ENCODE measurements at regions not wholly inside any gene's neighbourhood (a gene's known extent, or its start where the extent isn't known, plus 50 kb on each side); places are given as distances from the start of the nearest gene placed in this dataset.

DNA sequence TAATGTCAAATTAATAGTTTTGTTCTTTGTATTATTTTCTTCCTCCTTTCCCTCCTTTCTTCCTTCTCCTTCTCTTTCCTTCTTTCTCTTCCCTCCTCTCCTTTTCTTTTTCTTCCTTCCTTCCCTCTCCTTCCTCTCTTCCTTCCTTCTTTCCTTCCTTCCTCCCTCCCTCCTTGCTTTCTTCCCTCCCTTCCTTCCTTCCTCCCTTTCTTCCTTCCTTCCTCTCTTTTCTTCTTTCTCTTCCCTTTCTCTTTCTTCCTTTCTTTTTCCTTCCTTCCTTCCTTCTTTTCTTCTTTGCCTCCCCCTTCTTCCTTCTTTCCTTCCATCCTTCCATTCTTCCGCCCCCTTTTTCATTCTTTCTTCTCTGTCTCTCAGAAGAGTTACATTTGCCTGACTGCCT lies 518.2 kb upstream of the ID4 start:
- H3K4me2 ChIP-seq (ENCODE audit: insufficient read depth in 1 of 2, low read depth in 2 of 2, low read length in 2 of 2): no peak overlapping the region
- ChIA-PET POLR2A (ENCODE audit: partially characterized antibody) (no interaction called here), CTCF (ENCODE audit: partially characterized antibody) (no interaction called here)
- WGBS, 2 experiments (ENCODE audit: extremely low coverage in 1 of 2, insufficient coverage in 1 of 2, insufficient read length in 1 of 2, insufficient replicate concordance in 2 of 2, low coverage in 1 of 2, low lambda C conversion rate in 2 of 2, missing lambda C conversion rate in 1 of 2): 71% methylated on average over 1 of the region's 1 CpG; no CpG with 5 or more reads in 1 of the 2 experiments
- H2BK20ac ChIP-seq (ENCODE audit: low read length): no peak overlapping the region
- H3K14ac ChIP-seq (ENCODE audit: insufficient read length): no peak overlapping the region
- H2BK120ac ChIP-seq (replicated peaks; ENCODE audit: low read depth, low read length): no peak overlapping the region
- no peaks in the 10 kb centered on the region for H3K9me3 ChIP-seq (ENCODE audit: insufficient read depth in 2 of 2, low read depth in 1 of 2, low read length in 1 of 2)
- no peak overlapping the region for H3K18ac ChIP-seq (ENCODE audit: extremely low read depth, low read length)
- no peak overlapping the region for H4K5ac ChIP-seq (ENCODE audit: insufficient read length, low read depth, low read length)
- H3K23me2 ChIP-seq (ENCODE audit: low read depth, low read length): no peaks in the 10 kb centered on the region; the same call in 1 of the 2 replicates
- no peak overlapping the region for H2AFZ ChIP-seq (ENCODE audit: low read length)
- H2AK5ac ChIP-seq (ENCODE audit: low read depth, low read length): no peak overlapping the region
- H2BK5ac ChIP-seq (ENCODE audit: low read depth, low read length): no peak overlapping the region
- H3K4ac ChIP-seq (replicated peaks; ENCODE audit: insufficient read length, low read depth, low read length): no peak overlapping the region
- no peak overlapping the region for H3K23ac ChIP-seq (ENCODE audit: insufficient read length)
- H3K27me3 ChIP-seq (replicated peaks in 1 of 4; ENCODE audit: control insufficient read depth in 3 of 4, extremely low read depth in 1 of 4, insufficient read depth in 3 of 4, low read length in 3 of 4): peaks cover 0 to 2% (median 0%) of the 10 kb centered on the region in 4 experiments; a peak in 3 of 7 replicates
- no peak for DNase-seq (ENCODE audit: low read depth in 1 of 2, low spot score in 2 of 2)
- no peaks in the 10 kb centered on the region for H3K4me1 ChIP-seq (replicated peaks in 1 of 4; ENCODE audit: control insufficient read depth in 3 of 4, insufficient read depth in 4 of 4, low read length in 3 of 4)
- H2BK15ac ChIP-seq (ENCODE audit: low read length): no peak overlapping the region
- no peak overlapping the region for H3K9ac ChIP-seq (replicated peaks in 1 of 4; ENCODE audit: extremely low read depth in 1 of 4, low read depth in 3 of 4, low read length in 3 of 4)
- H4K8ac ChIP-seq (ENCODE audit: extremely low read depth, insufficient read depth, low read length): no peak overlapping the region
- no peaks in the 10 kb centered on the region for H3K36me3 ChIP-seq (ENCODE audit: control insufficient read depth in 2 of 4, insufficient read depth in 4 of 4, low read length in 3 of 4)
- H3K56ac ChIP-seq (replicated peaks; ENCODE audit: insufficient read length, low read depth, low read length): no peak overlapping the region
- no peaks in the 10 kb centered on the region for H3K79me2 ChIP-seq (ENCODE audit: control insufficient read depth in 1 of 2, insufficient read depth in 2 of 2, low read length in 2 of 2)
- H3K27ac ChIP-seq (ENCODE audit: low read depth, low read length): no peak overlapping the region
- H3K79me1 ChIP-seq (ENCODE audit: low read depth, low read length): no peaks in the 10 kb centered on the region
- FAIRE-seq: no peak
- no peak overlapping the region for H4K91ac ChIP-seq (replicated peaks; ENCODE audit: insufficient read length, low read length)
- H4K20me1 ChIP-seq (replicated peaks in 1 of 2; ENCODE audit: control insufficient read depth in 1 of 2, insufficient read depth in 2 of 2, low read length in 2 of 2): no peaks in the 10 kb centered on the region
- H3K4me3 ChIP-seq (ENCODE audit: extremely low read depth in 1 of 4, insufficient read depth in 2 of 4, low read depth in 3 of 4, low read length in 4 of 4): no peak overlapping the region
- H2BK12ac ChIP-seq (ENCODE audit: low read depth, low read length): no peak overlapping the region
- TF ChIP-seq BCL11A (IDR thresholded peaks at IDR 0.05; ENCODE audit: low read depth in 2 of 2, low read length in 2 of 2): no peak
- no peak for TF ChIP-seq SAP30 (IDR thresholded peaks at IDR 0.05; ENCODE audit: insufficient read depth, insufficient replicate concordance, low read length)
- TF ChIP-seq POLR2AphosphoS5 (IDR thresholded peaks at IDR 0.05; ENCODE audit: low read depth, low read length): no peak
- no peak for TF ChIP-seq TBP (IDR thresholded peaks at IDR 0.05; ENCODE audit: low read depth, low read length)

Data from H1 (cell line).